GM19099 (cell line): ENCODE measurements at regions not wholly inside any gene's neighbourhood (a gene's known extent, or its start where the extent isn't known, plus 50 kb on each side); places are given as distances from the start of the nearest gene placed in this dataset.

ENCODE experiments used
- POLR2A ChIP-seq: IDR thresholded peaks from 3 replicates; pipeline ENCODE4 v1.6.1; 2011; ENCODE audit warnings: low read depth; ENCODE audit not compliant: insufficient read length; ENCODE audit errors: extremely low read depth

- TF ChIP-seq POLR2A: no peak
These were observed 116.5 kb upstream of the CCDC28A start for GRCh38 chr6:138657065-138657425.

DNA sequence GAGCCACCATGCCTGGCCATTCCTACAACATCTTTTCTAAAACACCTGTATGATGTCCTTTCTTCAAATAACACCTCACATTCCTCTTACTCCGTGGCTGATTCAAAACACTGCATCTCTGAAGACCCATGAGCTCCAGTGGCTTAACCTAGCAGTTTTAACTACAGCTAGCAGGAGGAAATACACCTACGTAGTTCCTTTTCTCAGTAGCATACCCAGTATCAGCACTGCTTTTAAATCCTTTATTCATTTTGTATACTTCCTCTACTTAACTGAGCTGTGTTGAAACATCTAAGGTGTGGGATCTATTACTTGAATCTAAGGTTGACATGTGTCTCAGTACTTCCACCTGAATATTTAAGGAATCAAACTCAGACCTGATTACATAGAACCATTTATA is 113.6 kb upstream of the CCDC28A start:
- no peak for TF ChIP-seq POLR2A

DNA sequence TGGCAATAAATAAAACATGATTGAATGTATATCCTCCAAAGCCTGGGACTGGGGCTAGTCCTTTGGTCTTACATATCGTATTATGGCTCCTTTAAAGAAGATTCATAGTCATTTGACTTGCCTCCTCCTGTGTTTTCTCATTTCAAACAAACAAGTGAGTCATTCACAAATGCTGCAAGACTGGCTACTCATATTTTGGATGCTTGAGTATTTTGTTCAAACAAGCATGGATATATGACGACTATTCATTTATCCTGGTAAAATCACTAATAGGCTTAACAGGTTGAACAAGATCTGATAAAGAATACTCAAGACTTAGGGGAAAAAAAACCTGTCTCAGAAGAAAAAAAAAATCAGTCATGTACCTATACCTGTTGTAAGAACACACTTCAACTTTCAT is 111.1 kb upstream of the CCDC28A start:
- TF ChIP-seq POLR2A: no peak

GRCh38 chr6:138663892-138664291 is 109.7 kb upstream of the CCDC28A start:
- no peak for TF ChIP-seq POLR2A

DNA sequence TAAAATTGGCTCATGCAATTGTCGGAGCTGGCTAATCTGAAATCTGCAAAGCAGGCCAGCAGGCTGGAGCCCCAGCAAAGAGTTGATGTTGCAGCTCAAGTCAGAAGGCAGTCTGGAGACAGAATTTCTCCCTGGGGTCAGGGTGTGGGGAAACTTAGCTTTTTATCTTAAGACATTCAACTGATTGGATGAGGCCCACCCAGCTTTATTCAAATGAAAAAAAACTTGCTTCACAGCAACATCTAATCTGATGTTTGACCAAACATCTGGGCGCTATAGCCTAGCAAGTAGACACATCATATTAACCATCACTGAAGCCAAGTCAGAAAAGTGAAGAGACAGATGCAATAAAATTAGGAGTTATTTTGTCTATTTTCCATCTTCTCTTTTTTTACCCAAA is 108.8 kb upstream of the CCDC28A start:
- TF ChIP-seq POLR2A: no peak

DNA sequence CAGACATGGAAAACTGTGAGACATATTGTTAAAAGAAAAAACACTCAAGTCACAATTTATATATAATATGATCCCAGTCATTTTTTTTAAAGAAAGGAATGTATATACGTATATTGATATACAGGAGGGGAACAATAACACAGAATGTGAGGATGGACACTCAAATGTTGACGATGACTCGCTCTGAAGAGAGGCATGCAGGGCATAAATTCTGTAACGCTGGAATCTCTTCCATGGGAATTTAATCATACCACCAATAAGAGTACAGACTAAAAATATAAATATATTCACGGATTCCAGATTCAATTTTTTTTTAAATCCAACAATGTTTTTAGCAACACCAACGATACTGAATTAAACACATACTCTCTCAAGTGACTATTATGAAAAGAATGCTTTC is 106.9 kb upstream of the CCDC28A start:
- no peak for TF ChIP-seq POLR2A

GRCh38 chr6:138667408-138667807 is 106.2 kb upstream of the CCDC28A start:
- no peak for TF ChIP-seq POLR2A

GRCh38 chr6:138671351-138671750 is 102.2 kb upstream of the CCDC28A start:
- TF ChIP-seq POLR2A: no peak

- no peak for TF ChIP-seq POLR2A
These were observed 100.1 kb upstream of the CCDC28A start for GRCh38 chr6:138673346-138674014.

DNA sequence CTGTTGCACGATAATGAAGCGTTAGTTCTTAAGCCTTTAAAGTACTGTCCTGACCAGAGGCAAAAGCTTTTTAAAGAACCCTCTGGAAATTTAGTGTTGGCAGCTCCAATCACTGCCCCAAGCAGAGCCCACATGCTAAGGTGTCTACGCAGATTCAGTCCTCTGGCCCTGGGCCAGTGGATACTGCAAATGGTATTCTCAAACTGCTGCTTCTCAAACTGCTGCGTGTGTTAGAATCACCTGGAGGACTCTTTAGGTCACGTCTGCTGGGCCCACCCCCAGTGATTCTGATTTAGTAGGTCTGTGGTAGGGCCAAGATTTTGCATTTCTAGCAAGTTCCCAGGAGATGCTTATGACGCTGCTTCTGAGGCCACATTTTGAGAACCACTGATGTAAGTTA is 96.0 kb upstream of the CCDC28A start:
- TF ChIP-seq POLR2A: no peak

GRCh38 chr6:138678168-138678567 is 95.4 kb upstream of the CCDC28A start:
- TF ChIP-seq POLR2A: no peak

DNA sequence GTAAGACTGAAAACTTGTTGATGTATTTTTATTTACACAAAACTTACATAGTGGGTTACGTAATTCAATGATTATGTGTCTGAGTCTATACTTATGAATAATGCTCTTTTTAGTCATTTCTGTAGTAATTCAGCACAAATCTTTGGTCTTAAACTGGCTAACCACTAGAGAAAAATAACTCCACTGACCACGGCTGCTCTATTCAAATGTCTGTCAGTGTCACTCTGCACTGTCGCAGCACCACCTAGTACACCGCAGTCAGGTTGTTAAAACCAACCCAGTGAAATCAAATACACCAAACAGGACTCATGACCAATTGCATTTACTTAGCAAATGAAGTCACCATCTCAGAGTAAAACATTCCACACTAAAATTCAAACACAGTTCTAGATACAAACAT is 93.5 kb upstream of the CCDC28A start:
- TF ChIP-seq POLR2A: no peak

DNA sequence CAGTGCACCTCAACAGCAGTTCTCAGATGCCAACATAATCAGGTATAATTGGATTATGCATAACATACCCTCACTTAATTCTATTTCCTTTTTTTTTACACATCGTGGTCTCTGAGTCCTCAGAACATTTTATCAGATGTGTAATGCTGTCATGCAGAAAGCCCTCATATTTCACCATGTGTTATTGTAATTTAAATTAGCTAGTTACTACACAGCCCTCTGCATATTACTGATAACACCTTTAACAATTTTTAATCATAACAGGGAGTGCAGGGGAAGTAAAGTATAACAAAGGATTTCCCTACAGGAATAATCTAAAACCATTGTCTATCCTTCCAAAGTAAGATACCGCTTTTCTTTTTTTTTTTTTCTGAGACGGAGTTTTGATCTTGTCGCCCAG is 91.9 kb upstream of the CCDC28A start:
- no peak for TF ChIP-seq POLR2A

DNA sequence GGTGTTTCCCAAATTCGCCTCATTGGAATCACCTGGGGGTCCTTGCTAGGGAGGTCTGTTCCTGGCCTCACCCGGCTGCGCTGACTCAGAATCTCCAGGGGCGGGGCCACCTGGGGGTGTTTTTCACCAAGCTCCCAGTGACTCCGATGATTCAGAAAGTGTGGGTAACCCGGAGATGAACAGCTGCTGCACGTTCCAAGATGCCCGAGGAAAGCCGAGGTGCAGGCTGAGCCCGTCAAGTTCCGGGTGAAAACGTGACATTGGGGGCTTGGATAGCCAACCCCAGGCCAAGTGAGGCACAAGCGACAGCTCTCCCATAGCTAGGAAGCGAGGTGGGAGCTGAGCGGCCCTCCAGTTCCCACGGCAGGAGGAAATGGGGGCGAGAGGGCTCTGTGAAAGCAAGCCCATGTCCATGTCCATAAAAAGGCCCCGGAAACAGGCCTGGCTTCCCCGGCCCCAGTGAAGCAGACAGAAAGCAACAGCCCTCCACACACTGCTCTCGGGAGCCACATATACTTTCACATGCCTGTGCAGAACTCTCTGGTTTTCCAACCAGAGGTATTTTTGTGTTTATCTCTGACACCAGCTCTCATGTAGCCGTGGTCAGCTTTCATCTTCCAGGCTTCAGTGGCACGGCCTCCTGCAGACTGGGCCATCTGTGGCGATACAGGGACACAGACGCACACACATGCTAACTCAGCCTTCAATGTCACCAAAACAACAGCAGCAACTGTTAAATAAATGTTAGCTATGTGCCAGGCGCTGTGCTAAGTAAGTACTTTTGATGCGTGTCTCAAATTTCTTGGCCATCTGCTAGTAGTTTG is 90.7 kb upstream of the CCDC28A start:
- no peak for TF ChIP-seq POLR2A

DNA sequence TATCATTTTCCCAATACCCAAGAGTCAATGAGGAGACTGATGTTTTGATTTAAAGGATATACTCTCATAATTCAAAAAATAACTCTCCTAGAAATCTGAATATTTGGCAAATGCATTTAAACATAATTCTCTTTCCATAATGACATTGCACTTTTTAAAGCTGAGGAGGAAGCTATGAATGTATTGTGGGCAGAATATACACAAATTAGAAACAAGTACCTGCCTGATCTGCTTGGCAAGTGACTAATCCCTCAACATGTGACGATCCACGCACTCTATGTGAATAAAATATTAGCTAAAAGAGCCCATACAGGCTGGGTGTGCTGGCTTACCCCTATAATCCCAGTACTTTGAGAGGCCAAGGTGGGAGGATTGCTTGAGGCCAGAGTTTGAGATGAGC is 88.3 kb upstream of the CCDC28A start:
- TF ChIP-seq POLR2A: no peak

DNA sequence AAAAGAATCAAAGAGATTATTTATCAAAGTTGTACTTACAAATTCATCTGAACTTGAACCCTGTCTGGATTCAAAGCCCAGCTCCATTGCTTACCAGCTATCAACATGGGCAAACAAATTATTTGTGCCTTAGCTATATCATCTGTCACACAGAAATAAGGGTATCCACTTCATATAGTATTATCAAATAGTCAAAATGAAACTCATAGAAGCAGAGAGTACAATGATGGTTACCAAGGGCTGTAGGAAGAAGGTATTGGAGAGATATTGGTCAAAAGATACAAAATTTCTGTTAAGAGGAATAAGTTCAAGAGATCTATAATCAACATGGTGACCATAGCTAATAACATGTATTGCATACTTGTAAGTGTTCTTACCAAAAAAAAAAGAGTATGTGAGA is 87.8 kb upstream of the CCDC28A start:
- TF ChIP-seq POLR2A: no peak
